Amniotic epithelial cell (primary cell): ENCODE measurements at regions not wholly inside any gene's neighbourhood (a gene's known extent, or its start where the extent isn't known, plus 50 kb on each side); places are given as distances from the start of the nearest gene placed in this dataset.

Experiments used
- DNase-seq: peaks from one replicate; pipeline ENCODE4 v3.0.0-alpha.2; 2010; ENCODE audit warnings: low read depth

DNA sequence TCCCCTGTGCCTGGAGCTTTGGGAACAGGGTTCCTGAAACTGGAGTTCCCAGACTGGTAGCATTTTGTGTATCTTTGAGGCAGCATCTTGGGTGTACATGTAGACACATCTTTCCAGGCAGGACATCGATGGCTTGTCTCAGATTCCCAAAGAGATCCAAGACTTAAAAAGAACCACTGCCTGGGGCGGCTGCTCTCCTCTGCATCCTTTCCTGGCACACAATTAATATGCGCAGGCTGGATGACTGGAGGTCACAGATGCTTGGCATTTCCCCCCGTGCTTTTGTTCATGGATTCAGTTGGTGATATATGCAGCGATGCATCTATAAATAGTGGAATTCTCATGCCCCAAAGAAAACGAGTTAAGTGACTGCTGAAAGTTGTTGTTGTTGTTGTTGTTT, 80.5 kb downstream of the CLDN34 start:
- no peak for DNase-seq

DNA sequence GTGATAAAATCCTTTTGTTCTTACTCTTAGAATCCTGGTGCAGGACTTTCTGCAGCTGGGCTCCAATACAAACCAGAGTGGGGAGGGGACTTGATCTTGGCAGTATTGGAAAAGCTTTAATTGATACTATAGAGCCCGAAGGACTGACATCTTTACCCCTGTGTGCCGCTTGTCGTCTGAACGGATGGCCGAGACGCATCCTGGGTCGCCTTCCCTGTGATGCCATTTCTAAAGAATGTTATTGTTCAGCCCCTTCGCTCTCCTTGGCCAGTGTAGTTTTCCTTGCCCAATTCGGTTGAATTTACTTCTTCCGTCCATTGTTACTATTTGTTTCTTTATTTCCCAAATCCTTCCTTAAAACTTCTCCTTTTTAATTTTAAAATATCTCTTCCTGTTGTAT, 80.9 kb downstream of the CLDN34 start:
- no peak for DNase-seq

DNA sequence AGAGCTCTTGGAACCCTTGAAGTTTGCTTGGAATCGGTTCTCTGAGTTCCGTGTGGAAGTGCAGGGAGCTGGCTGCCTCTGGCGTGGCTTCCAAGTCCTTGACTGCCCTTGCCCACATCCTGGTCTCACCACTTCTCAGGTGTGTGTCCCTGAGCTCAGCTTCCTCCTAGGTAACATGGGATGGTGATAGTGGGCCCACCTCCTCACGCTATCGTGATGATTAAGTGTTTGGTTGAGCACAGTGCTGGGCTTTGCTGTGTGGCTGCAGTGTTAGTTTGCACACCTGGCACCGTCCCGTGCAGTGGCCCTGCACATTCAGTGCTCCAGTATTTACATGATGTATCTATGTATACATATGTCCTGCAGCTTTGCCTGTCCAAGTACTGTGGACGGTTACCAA, 81.5 kb downstream of the CLDN34 start:
- DNase-seq: no peak

DNA sequence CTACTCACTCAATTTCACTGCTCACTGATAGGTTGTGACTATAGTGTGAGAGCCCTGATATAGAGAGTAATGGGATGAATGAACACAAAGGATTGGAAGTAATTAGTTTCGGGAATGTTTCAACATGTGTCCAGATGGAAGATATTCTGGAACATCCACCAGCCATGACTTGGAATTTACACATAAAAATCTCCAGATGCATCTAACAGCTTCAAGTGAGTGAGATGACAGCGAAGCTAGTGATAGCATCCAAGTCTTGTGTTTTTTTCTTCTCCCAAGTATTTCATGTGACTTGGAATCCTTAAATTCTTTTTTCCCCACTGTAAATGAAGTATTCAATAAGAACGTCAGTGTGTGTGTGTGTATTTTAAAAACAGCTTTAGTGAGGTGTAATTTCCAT, 82.1 kb downstream of the CLDN34 start:
- DNase-seq: no peak

- DNase-seq: peak; percentile 34
Observed at GRCh38 chrX:10050481-10050880, 83.3 kb downstream of the CLDN34 start.

DNA sequence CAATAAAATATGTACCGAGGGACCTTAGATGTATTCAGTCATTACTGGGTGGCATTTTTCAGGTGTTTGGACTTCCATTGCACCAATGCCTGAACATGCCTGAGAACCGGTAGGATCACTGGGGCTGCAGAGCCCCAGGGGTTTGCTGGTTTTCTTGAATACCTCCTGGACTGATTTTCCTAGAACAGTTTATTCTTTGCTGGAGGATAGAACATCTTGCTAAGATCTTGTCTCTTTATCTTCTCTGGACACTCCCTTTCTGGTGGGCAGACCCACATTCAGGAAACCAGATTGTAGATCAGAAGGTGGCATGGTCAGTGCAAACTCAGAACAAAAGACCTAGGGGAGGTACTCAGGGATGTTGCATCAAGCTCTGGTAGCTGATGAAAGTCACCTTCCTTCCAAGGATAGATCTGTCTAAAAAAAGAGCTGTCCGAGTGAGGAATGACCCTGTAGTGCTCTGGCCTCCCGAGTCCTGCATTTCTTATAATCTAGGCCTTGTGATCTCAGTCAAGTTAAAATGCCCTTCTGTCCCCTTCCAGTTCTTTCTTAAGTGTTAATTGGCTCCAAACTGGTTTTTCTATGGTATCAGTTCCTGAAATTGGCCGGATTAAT, 84.8 kb downstream of the CLDN34 start:
- peak; percentile 24 for DNase-seq

- DNase-seq: no peak
Observed at GRCh38 chrX:10052906-10053625, 85.9 kb downstream of the CLDN34 start.

DNA sequence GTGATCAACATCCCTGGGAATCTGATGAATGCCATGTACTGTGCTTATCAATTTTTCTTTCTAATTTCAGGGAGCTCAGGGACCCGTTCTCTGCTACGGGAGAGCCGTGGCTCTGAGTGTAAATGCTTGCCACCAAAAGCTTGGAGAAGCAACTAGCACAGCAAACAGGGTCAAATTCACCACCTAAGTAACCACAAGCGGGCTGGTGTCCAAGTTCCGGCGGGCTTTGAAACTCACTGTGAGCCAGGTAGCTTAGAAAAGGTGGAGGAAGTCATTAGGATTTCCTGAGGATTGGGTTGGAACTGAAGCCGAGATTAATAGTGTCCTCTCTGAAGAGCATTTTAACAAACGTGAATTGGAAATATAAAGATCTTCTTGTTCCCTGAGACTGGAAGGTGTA, 87.2 kb downstream of the CLDN34 start:
- DNase-seq: no peak

DNA sequence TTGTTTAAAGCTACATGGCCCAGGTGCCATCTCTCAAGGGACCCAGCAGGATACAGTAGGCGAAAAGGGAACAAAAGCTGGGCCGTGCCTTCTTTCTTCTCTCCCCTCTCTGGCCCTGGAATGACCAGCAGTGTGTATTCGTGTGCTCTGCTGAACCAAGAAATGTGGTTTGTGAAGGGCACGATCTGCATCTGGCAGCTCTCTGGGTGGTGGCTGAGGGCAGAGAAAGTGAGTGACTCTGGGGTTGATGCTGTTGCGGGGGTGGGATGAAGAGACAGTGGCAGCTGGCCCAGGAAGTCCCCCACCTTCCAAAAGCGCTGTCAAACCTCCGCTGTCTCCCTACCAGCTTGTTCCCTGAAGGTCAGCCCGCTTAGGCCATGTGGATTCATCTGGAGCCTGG, 88.3 kb downstream of the CLDN34 start:
- no peak for DNase-seq

- no peak for DNase-seq
Observed at GRCh38 chrX:10062352-10062751, 94.4 kb upstream of the CLCN4 start.

- no peak for DNase-seq
Observed at GRCh38 chrX:10062980-10063379, 93.8 kb upstream of the CLCN4 start.

- no peak for DNase-seq
Observed at GRCh38 chrX:10064736-10065135, 92.0 kb upstream of the CLCN4 start.

GRCh38 chrX:10070714-10071436, 85.9 kb upstream of the CLCN4 start:
- DNase-seq: no peak

GRCh38 chrX:10071451-10072144, 85.2 kb upstream of the CLCN4 start:
- DNase-seq: no peak

DNA sequence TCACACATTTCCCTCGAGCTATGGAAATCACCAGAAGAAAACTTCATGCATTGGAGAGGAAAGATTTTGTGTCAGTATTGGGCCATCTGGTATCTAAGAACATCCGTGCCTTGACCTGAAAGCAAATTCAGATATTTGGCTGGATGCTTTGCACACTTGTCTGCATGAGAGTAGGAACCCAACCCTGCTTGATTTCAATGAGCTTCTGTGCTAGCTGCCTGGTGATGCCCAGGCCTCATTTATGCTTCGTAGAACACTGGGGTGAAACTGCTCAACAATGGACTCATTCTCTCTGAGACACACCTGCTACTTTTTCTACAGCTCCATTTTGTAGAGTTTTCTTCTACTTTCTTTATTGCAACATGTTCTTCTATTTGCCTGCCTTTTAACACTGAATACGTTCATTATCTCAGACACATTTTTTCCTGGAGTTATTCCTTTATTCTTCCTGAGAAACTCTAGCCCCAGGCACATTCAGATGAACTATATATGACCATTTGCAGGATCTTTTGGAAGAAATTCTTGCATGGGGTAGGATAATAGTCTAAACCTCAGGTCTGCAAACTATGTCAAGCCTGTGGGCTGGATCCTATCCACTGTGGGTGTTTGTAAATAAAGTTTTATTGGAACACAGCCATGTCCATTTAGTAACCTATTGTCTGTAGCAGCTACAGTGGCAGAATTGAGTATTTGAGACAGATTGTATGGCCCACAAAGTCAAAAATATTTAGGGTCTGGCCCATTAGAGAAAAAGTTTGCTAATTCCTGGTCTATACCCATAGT, 83.8 kb upstream of the CLCN4 start:
- no peak for DNase-seq

DNA sequence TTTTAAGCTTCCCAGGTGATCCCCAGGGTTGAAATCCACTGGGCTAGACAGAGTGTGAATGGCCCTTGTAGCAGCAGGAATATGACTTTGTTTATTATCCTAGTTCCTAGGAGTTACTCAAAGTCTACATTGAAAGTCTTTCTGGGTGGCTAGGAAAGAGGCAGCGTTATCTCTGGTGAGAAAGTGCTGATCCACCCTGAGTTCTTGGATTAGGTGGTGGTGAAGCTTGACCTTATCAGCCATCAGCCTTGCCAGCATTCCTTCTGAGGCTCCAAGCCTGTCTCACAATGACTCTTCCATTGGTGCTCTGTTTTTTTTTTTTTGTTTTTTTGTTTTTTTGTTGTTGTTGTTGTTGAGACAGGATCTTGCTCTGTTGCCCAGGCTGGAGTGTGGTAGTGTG, 83.1 kb upstream of the CLCN4 start:
- no peak for DNase-seq

DNA sequence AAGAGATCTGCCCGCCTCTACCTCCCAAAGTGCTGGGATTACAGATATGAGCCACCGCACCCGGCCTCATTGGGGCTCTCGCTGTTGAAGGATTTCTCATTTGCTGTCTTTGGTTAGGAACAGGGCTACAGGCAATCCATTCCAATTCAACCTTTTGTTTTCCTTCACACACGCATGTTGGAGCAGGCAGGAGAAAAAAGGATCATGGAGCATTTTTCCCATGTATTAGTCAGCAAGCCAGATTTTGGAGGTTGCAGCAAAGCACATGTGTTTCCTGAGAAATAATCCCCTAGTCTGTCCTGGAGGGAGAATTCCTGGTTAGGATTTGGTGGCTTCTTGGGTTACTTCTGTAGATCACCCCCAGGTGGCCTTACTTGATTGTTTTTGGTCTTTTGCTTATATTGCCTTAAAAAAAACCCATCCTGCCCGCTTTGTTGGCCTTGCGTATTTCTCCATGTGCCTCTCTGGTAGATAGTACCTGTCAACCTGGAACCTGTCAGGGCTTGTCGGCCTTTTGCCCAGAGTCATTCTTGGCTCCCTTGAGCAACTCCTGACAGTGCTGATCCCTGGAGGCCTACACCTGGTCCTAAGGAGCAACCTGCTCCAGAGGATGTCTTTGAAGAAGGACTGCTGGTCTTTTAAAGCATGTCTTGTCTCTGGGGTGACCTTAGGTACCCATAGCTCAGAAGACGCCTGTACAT, 82.4 kb upstream of the CLCN4 start:
- no peak for DNase-seq

DNA sequence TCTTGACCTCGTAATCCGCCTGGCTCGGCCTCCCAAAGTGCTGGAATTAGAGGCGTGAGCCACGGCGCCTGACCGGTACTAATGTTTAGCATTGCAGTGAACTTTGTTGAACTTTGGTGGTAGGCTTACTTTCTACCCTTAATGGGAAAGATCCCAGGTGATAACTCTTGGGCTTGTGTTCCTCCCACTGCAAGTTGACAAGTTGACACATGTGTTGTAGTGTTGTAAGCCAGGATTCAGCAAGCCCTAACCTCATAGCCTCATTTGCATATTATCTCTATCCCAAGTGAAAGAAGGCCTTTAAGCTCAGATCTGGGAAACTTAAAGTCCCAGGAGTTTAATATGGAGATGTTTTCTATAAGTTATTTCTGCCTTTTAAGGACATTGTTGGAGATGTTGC, 80.0 kb upstream of the CLCN4 start:
- peak; percentile 71 for DNase-seq

- DNase-seq: peak; percentile 80
Observed at GRCh38 chrX:10077425-10078188, 79.2 kb upstream of the CLCN4 start.

DNA sequence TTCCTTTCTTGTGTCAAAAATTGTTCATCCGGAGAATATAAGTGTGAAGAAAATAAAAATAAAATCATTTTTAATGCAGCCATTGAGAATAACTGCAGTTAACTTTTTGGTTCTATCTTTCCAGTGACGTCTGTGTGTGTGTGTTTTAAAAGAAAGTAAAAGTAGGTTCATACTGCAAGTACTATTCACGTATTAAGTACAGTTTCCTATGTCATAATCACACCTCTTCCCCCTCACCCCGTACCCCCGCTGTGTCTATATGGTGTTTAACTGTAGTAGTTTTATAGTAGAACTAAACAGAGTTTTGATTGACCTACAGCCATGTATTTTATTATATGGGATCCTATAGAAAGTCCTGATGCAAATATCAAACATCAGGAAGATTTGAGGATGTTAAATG, 78.5 kb upstream of the CLCN4 start:
- DNase-seq: no peak

DNA sequence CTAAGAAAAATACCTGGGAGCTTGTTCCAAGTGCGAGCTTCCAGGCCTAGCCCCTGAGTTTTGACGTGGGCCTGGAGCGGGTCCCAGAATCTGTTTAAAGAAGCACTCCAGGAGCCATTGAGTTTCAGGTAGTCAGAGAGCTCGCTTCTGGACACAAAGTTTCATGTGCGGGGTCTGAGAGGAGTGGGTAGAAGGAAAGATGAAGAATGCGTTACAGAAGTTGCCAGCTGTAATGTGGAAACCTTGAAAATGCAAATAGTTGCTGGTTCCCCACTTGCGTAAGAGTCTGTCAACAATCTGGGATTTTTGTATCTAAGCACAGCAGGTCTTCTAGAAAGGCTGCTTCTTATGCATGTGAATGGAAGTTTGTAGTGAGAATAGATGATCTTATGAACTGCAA, 77.5 kb upstream of the CLCN4 start:
- peak; percentile 63 for DNase-seq
